ENCODE measurements at regions not wholly inside any gene's neighbourhood (a gene's known extent, or its start where the extent isn't known, plus 50 kb on each side); places are given as distances from the start of the nearest gene placed in this dataset.
"Not testable (repeated sequence)": the region's sequence is repeated elsewhere in the genome, so short reads cannot be mapped to it uniquely, and the experiment has no call there.

- H3K4me3 ChIP-seq (ENCODE audit: low read depth, low read length), result no peak overlapping the region
Measured at GRCh38 chr6:93703431-93703830, 284.1 kb upstream of the EPHA7 start.

- H3K4me3 ChIP-seq (ENCODE audit: low read depth, low read length), result no peak overlapping the region
Measured at GRCh38 chr6:93701526-93701925, 282.2 kb upstream of the EPHA7 start.

GRCh38 chr6:93685494-93685893, 266.1 kb upstream of the EPHA7 start:
- H3K4me3 ChIP-seq (ENCODE audit: low read depth, low read length), result no peak overlapping the region

GRCh38 chr6:93684339-93684738, 265.0 kb upstream of the EPHA7 start:
- H3K4me3 ChIP-seq (ENCODE audit: low read depth, low read length), result no peak overlapping the region

GRCh38 chr6:93679836-93680235, 260.5 kb upstream of the EPHA7 start:
- no peak overlapping the region for H3K4me3 ChIP-seq (ENCODE audit: low read depth, low read length)

GRCh38 chr6:93678841-93679454, 259.6 kb upstream of the EPHA7 start:
- H3K4me3 ChIP-seq (ENCODE audit: low read depth, low read length), result no peak overlapping the region

GRCh38 chr6:93677264-93677965, 258.1 kb upstream of the EPHA7 start:
- no peak overlapping the region for H3K4me3 ChIP-seq (ENCODE audit: low read depth, low read length)

- no peak overlapping the region for H3K4me3 ChIP-seq (ENCODE audit: low read depth, low read length)
Measured at GRCh38 chr6:93676581-93676980, 257.2 kb upstream of the EPHA7 start.

GRCh38 chr6:93675856-93676417, 256.6 kb upstream of the EPHA7 start:
- no peak overlapping the region for H3K4me3 ChIP-seq (ENCODE audit: low read depth, low read length)

GRCh38 chr6:93663111-93663510, 243.8 kb upstream of the EPHA7 start:
- no peak overlapping the region for H3K4me3 ChIP-seq (ENCODE audit: low read depth, low read length)

GRCh38 chr6:93654548-93654947, 235.2 kb upstream of the EPHA7 start:
- H3K4me3 ChIP-seq (ENCODE audit: low read depth, low read length), result no peak overlapping the region

GRCh38 chr6:93644611-93645010, 225.3 kb upstream of the EPHA7 start:
- H3K4me3 ChIP-seq (ENCODE audit: low read depth, low read length), result no peak overlapping the region

GRCh38 chr6:93639126-93639525, 219.8 kb upstream of the EPHA7 start:
- no peak overlapping the region for H3K4me3 ChIP-seq (ENCODE audit: low read depth, low read length)

- not testable (repeated sequence) for H3K4me3 ChIP-seq (ENCODE audit: low read depth, low read length)
Measured at GRCh38 chr6:93636987-93637664, 217.8 kb upstream of the EPHA7 start.

- H3K4me3 ChIP-seq (ENCODE audit: low read depth, low read length), result no peak overlapping the region
Measured at GRCh38 chr6:93624408-93624807, 205.0 kb upstream of the EPHA7 start.

GRCh38 chr6:93621442-93621841, 202.1 kb upstream of the EPHA7 start:
- no peak overlapping the region for H3K4me3 ChIP-seq (ENCODE audit: low read depth, low read length)

- no peak overlapping the region for H3K4me3 ChIP-seq (ENCODE audit: low read depth, low read length)
Measured at GRCh38 chr6:93604951-93605350, 185.6 kb upstream of the EPHA7 start.

- no peak overlapping the region for H3K4me3 ChIP-seq (ENCODE audit: low read depth, low read length)
Measured at GRCh38 chr6:93592417-93592816, 173.1 kb upstream of the EPHA7 start.

- no peak overlapping the region for H3K4me3 ChIP-seq (ENCODE audit: low read depth, low read length)
Measured at GRCh38 chr6:93586306-93586705, 166.9 kb upstream of the EPHA7 start.

- no peak overlapping the region for H3K4me3 ChIP-seq (ENCODE audit: low read depth, low read length)
Measured at GRCh38 chr6:93584300-93584699, 164.9 kb upstream of the EPHA7 start.

- H3K4me3 ChIP-seq (ENCODE audit: low read depth, low read length), result no peak overlapping the region
Measured at GRCh38 chr6:93581371-93581770, 162.0 kb upstream of the EPHA7 start.

GRCh38 chr6:93580446-93580845, 161.1 kb upstream of the EPHA7 start:
- H3K4me3 ChIP-seq (ENCODE audit: low read depth, low read length), result no peak overlapping the region
